Activated CD8-positive, alpha-beta T cell treated with anti-CD3 and anti-CD28 coated beads for 36 hours (primary cell): ENCODE measurements at regions not wholly inside any gene's neighbourhood (a gene's known extent, or its start where the extent isn't known, plus 50 kb on each side); places are given as distances from the start of the nearest gene placed in this dataset.
"Not testable (repeated sequence)": the region's sequence is repeated elsewhere in the genome, so short reads cannot be mapped to it uniquely, and the experiment has no call there.

Experiments used
- ATAC-seq: fragments of 200-7000 bp; cut with Tn5 transposase; one replicate; pipeline ENCODE4 v1.10.0; 2021; ENCODE audit warnings: mild to moderate bottlenecking, moderate library complexity
- CTCF ChIA-PET: fragments of 350-600 bp; sonication (Branson Sonifier 250); formaldehyde crosslinking; loops from one replicate; lab custom pipeline; 2021; ENCODE audit warnings: antibody characterized with exemption; lab: Charles Lee
- POLR2A ChIA-PET: fragments of 350-600 bp; sonication (Branson Sonifier 250); formaldehyde crosslinking; loops from one replicate; lab custom pipeline; 2021; ENCODE audit warnings: antibody characterized with exemption; lab: Charles Lee
- DNase-seq: peaks from one replicate; pipeline ENCODE4 v3.0.0-alpha.2; 2020
- H3K27ac Mint-ChIP-seq: one replicate; pipeline ENCODE4 v1.8.0; 2021; ENCODE audit warnings: mild to moderate bottlenecking, mixed read lengths
- H3K27me3 Mint-ChIP-seq: one replicate; pipeline ENCODE4 v1.8.0; 2021; ENCODE audit warnings: mixed read lengths
- H3K36me3 Mint-ChIP-seq: one replicate; pipeline ENCODE4 v1.8.0; 2021; ENCODE audit warnings: low read depth, mixed read lengths
- H3K4me1 Mint-ChIP-seq: one replicate; pipeline ENCODE4 v1.8.0; 2021; ENCODE audit warnings: low read depth, mixed read lengths
- H3K4me3 Mint-ChIP-seq: one replicate; pipeline ENCODE4 v1.8.0; 2021; ENCODE audit warnings: mild to moderate bottlenecking, moderate library complexity, mixed read lengths
- H3K9me3 Mint-ChIP-seq: one replicate; pipeline ENCODE4 v1.8.0; 2021; ENCODE audit warnings: mixed read lengths
- CTCF ChIP-seq: fragments of 200-600 bp; IDR thresholded peaks from one replicate; pipeline ENCODE4 v1.8.0; 2022; ENCODE audit warnings: antibody characterized with exemption, mild to moderate bottlenecking
- intact Hi-C: fragments of 100-400 bp; cut with micrococcal nuclease; formaldehyde crosslinking; loops from one replicate; pipeline ENCODE4 v1.10.0; 2022

GRCh38 chr14:34381304-34381703, 80.7 kb downstream of the SPTSSA start:
- H3K36me3 Mint-ChIP-seq, H3K4me1 Mint-ChIP-seq, H3K4me3 Mint-ChIP-seq, H3K27me3 Mint-ChIP-seq, H3K27ac Mint-ChIP-seq, POLR2A ChIA-PET, ATAC-seq, intact Hi-C loops, H3K9me3 Mint-ChIP-seq, DNase-seq: not testable (repeated sequence)
- CTCF ChIA-PET: interaction anchor here (1.5 kb wide), 1 partner anchor 59 kb away, joined by 3 read pairs; no protein-coding TSS in a partner anchor

- Mint-ChIP-seq H3K27ac (no peak overlapping the region), H3K4me1 (no peaks in the 10 kb centered on the region), H3K27me3 (peaks cover 4% of the 10 kb centered on the region), H3K9me3 (no peaks in the 10 kb centered on the region), H3K36me3 (no peaks in the 10 kb centered on the region), H3K4me3 (no peak overlapping the region)
- DNase-seq (no peak), ATAC-seq (no peak)
- POLR2A ChIA-PET: no interaction called here
- CTCF ChIA-PET: interaction anchor here (1.5 kb wide), 1 partner anchor 58 kb away, joined by 3 read pairs; no protein-coding TSS in a partner anchor
- TF ChIP-seq CTCF: no peak
- intact Hi-C loops: no loop called here
Measured at GRCh38 chr14:34380471-34380845, 81.6 kb downstream of the SPTSSA start.

- Mint-ChIP-seq H3K4me1 (no peaks in the 10 kb centered on the region), H3K27me3 (peaks cover 4% of the 10 kb centered on the region), H3K36me3 (no peaks in the 10 kb centered on the region), H3K27ac (no peak overlapping the region), H3K4me3 (no peak overlapping the region), H3K9me3 (no peaks in the 10 kb centered on the region)
- intact Hi-C loops: no loop called here
- ATAC-seq: no peak
- ChIA-PET POLR2A (no interaction called here), CTCF (interaction anchor here (1.5 kb wide), 1 partner anchor 58 kb away, joined by 3 read pairs; no protein-coding TSS in a partner anchor)
- no peak for DNase-seq
- TF ChIP-seq CTCF: no peak
Measured at GRCh38 chr14:34379816-34380470, 82.1 kb downstream of the SPTSSA start.

GRCh38 chr14:34376649-34377267, 85.3 kb downstream of the SPTSSA start:
- intact Hi-C loops: no loop called here
- H3K4me3 Mint-ChIP-seq: no peak overlapping the region
- ATAC-seq (no peak), DNase-seq (no peak)
- POLR2A ChIA-PET: no interaction called here
- no peak overlapping the region for H3K27ac Mint-ChIP-seq
- no peaks in the 10 kb centered on the region for H3K4me1 Mint-ChIP-seq
- H3K9me3 Mint-ChIP-seq: no peaks in the 10 kb centered on the region
- H3K27me3 Mint-ChIP-seq: peaks cover 3% of the 10 kb centered on the region
- CTCF ChIA-PET: no interaction called here
- H3K36me3 Mint-ChIP-seq: no peaks in the 10 kb centered on the region
- no peak for TF ChIP-seq CTCF

- CTCF ChIA-PET: interaction anchor here (0.7 to 1.2 kb wide), 3 partner anchors 43 to 1357 kb away, joined by 3 to 4 read pairs (median 3); no protein-coding TSS in a partner anchor
- no peak for TF ChIP-seq CTCF
- H3K36me3 Mint-ChIP-seq: no peaks in the 10 kb centered on the region
- intact Hi-C loops: no loop called here
- ATAC-seq (no peak), DNase-seq (no peak)
- POLR2A ChIA-PET: no interaction called here
- no peak overlapping the region for H3K27ac Mint-ChIP-seq
- no peak overlapping the region for H3K4me3 Mint-ChIP-seq
- H3K4me1 Mint-ChIP-seq: no peaks in the 10 kb centered on the region
- no peaks in the 10 kb centered on the region for H3K9me3 Mint-ChIP-seq
- peaks cover 6% of the 10 kb centered on the region for H3K27me3 Mint-ChIP-seq
Measured at GRCh38 chr14:34374998-34375740, 86.9 kb downstream of the SPTSSA start.
